Body of pancreas (tissue), 4 donors: ENCODE measurements at regions not wholly inside any gene's neighbourhood (a gene's known extent, or its start where the extent isn't known, plus 50 kb on each side); places are given as distances from the start of the nearest gene placed in this dataset.

Experiments
- CTCF ChIP-seq, 7 experiments: fragments of 450-650 bp in 4 of 7; fragments of 200-600 bp in 3 of 7; sonication (generic) in 3 of 7; IDR thresholded peaks; one replicate each; pipeline ENCODE4 v1.5.1; 2016 to 2019; ENCODE audit warnings: antibody characterized with exemption in 7 of 7
- POLR2A ChIP-seq, 3 donors: fragments of 450-650 bp; IDR thresholded peaks; one replicate each; pipeline ENCODE4 v1.6.1; 2016; ENCODE audit warnings: antibody characterized with exemption in 3 of 3, mild to moderate bottlenecking in 2 of 3

- no peak for TF ChIP-seq CTCF (IDR thresholded peaks at IDR 0.05)
- TF ChIP-seq POLR2A (IDR thresholded peaks at IDR 0.05), result no peak
These were observed 67.0 kb upstream of the SPOCK1 start for GRCh38 chr5:137566118-137566541.
